T-helper 2 cell treated with Interferon-gamma antibody and Interleukin-4, amounts not matched to agents 5 μg/mL and 100 μg/mL, for 36 hours (primary cell): ENCODE measurements at regions not wholly inside any gene's neighbourhood (a gene's known extent, or its start where the extent isn't known, plus 50 kb on each side); places are given as distances from the start of the nearest gene placed in this dataset.

Experiments
- DNase-seq: peaks from one replicate; pipeline ENCODE4 v3.0.0; 2021; ENCODE audit warnings: low spot score
- H3K27ac Mint-ChIP-seq: one replicate; pipeline ENCODE4 v1.8.0; 2021; ENCODE audit warnings: mild to moderate bottlenecking, mixed read lengths
- H3K27me3 Mint-ChIP-seq: one replicate; pipeline ENCODE4 v1.8.0; 2021; ENCODE audit warnings: low read depth, mixed read lengths
- H3K36me3 Mint-ChIP-seq: one replicate; pipeline ENCODE4 v1.8.0; 2021; ENCODE audit warnings: low read depth, mixed read lengths
- H3K4me1 Mint-ChIP-seq: one replicate; pipeline ENCODE4 v1.8.0; 2021; ENCODE audit warnings: low read depth, mixed read lengths
- H3K4me3 Mint-ChIP-seq: one replicate; pipeline ENCODE4 v1.8.0; 2022; ENCODE audit warnings: mild to moderate bottlenecking, moderate library complexity, mixed read lengths
- H3K9me3 Mint-ChIP-seq: one replicate; pipeline ENCODE4 v1.8.0; 2021; ENCODE audit warnings: mixed read lengths

DNA sequence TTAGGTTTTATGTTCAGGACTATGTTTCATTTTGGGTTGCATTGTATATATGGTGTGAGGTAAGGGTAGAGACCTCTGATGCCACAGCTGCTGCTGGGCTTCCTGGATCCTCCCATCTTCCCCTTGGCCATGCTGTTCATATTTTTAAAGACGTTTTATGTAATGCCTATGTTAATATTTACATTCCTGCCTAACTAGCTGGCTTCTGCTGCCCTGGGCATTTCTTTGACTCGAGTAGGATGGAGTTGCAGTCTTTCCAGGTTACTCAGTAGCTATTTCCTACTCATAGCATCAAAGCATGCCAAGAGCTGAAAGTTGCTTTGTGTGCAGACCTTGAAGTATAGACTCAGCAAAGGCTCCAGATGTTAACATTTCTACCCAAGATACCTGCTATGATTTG, 220.5 kb upstream of the CADM1 start:
- H3K4me1 Mint-ChIP-seq = peaks cover 3% of the 10 kb centered on the region
- H3K27ac Mint-ChIP-seq = no peak overlapping the region
- no peak overlapping the region for H3K4me3 Mint-ChIP-seq
- no peaks in the 10 kb centered on the region for H3K9me3 Mint-ChIP-seq
- DNase-seq = no peak
- H3K27me3 Mint-ChIP-seq = peaks cover 3% of the 10 kb centered on the region
- no peaks in the 10 kb centered on the region for H3K36me3 Mint-ChIP-seq

DNA sequence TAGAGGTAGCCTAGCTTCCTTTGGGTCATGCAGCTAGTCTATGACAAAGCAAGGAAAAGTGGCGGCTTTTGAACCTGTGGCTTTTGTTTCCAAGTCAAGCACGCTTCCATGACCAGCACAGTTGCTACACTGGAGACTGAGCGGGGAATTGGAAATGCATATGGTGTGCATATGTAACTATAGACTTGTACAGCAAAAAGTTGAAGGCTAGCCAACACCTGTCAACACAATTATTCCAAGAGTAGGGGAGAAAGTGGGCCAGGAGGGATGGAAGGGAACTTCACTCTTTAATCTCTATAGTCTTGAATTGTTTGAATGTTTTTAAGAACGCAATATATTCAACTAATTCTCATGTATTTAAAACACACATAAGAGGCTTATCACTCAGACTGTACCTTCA, 218.5 kb upstream of the CADM1 start:
- no peak overlapping the region for H3K4me3 Mint-ChIP-seq
- no peaks in the 10 kb centered on the region for H3K9me3 Mint-ChIP-seq
- no peak overlapping the region for H3K27ac Mint-ChIP-seq
- peaks cover 3% of the 10 kb centered on the region for H3K27me3 Mint-ChIP-seq
- peaks cover 3% of the 10 kb centered on the region for H3K4me1 Mint-ChIP-seq
- no peaks in the 10 kb centered on the region for H3K36me3 Mint-ChIP-seq
- DNase-seq = no peak

DNA sequence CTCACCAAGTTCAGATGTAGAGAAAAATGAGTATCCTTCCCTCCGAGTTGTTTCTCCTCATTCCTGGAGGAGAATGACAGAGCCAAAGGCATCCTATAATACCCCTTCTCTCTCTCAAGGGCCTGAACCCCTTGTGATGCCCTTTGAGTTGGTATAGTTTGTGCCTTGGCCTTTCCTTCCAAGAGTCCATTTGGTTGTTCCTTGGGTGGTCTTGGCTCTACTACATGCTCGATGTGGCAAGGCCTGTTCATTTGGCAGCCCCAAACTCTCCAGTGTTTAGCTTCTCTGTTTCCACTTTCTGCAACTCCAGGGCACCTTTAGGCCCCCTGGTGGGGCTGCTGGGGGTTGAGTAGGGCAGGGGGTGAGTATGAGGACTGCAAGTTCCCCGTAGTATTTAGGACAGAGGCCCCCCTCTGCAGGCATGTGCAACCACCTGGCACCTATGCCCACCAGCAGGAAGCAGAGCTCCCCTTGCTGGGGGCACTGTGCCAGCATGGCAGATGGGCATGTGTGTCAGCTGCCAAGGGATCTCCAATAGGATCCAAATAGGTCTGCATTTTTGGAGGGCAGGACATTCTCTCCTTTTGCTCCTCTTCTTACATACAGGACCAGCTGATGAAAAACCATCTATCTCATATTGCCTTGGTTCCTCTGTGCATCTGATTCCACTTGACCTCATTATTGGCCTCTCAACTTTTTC, 217.2 kb upstream of the CADM1 start:
- H3K36me3 Mint-ChIP-seq = no peaks in the 10 kb centered on the region
- H3K4me3 Mint-ChIP-seq = no peak overlapping the region
- no peaks in the 10 kb centered on the region for H3K27me3 Mint-ChIP-seq
- DNase-seq = no peak
- H3K4me1 Mint-ChIP-seq = peaks cover 3% of the 10 kb centered on the region
- no peak overlapping the region for H3K27ac Mint-ChIP-seq
- no peaks in the 10 kb centered on the region for H3K9me3 Mint-ChIP-seq

DNA sequence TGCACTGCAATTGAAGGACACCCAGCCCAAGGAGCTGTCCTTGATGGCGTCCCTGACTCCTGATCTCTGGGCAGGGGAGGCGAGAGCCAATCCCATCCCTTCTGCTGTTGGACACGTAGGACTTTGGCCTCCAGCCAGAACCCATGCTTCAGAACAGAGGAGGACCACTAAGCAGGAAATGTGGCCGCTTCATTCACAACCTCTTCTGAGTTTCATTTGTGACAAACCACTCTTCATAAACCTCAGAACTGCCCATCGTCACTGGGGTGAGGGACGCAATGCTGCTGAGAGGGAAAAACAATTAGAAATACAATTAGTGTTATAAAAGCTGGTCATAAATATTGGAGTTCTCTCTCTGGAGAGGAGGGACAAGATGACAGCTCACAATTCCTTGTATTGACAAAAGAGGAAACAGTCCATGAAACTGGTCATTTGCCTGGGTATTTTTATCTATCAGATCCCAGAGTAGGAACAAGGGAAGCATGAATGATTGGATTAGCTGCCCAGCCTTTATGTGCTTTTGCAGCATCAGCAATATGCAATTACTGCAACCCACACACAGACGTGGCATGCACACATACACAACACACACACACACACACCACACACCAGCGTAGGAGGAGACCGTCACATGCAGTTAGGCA, 216.5 kb upstream of the CADM1 start:
- H3K36me3 Mint-ChIP-seq = no peaks in the 10 kb centered on the region
- DNase-seq = no peak
- no peak overlapping the region for H3K27ac Mint-ChIP-seq
- H3K4me3 Mint-ChIP-seq = no peak overlapping the region
- H3K27me3 Mint-ChIP-seq = no peaks in the 10 kb centered on the region
- peaks cover under 1% of the 10 kb centered on the region for H3K4me1 Mint-ChIP-seq
- no peaks in the 10 kb centered on the region for H3K9me3 Mint-ChIP-seq

DNA sequence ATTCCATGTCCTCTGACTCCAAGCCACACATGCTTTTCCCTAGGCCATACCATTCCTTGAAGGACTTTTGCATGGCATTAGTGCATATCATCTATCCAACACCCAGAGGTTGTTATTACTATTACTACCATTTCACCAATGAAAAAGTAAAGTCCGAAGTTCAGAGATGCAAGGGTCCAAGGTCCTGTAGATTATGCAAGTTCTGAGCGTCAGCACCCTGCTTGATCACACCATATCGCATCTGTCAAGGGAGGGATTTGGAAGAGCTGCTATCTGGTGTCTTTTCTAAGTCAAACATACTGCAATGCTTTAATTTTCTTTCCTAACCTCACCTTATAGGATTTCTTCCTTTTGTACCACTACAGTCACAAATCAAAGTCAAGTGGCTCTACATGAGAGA, 214.7 kb upstream of the CADM1 start:
- Mint-ChIP-seq H3K27me3 (no peaks in the 10 kb centered on the region), H3K4me1 (no peaks in the 10 kb centered on the region), H3K27ac (no peak overlapping the region), H3K9me3 (no peaks in the 10 kb centered on the region), H3K4me3 (no peak overlapping the region), H3K36me3 (no peaks in the 10 kb centered on the region)
- no peak for DNase-seq

DNA sequence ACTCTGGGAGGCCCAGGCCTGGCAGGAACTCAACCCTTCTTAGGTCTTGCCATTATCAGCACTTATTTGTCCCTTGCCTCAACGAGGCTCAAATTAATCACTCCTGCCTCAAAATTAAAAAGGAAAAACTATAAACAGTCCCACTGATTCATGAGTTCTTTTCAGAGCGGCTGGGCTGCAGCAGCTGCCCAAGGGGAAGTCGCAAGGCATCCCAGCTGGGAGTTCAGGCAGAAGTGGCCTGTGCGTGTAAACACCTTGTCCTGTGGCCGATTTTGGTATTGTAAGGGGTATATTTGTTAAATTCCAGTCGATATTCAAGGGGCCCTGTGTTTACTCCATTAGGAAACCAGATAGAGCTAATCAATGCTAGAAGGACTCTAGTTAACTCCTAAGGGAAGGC, 213.9 kb upstream of the CADM1 start:
- Mint-ChIP-seq H3K9me3 (no peaks in the 10 kb centered on the region), H3K4me3 (no peak overlapping the region), H3K27ac (no peak overlapping the region), H3K27me3 (no peaks in the 10 kb centered on the region), H3K36me3 (no peaks in the 10 kb centered on the region), H3K4me1 (no peaks in the 10 kb centered on the region)
- DNase-seq = no peak

DNA sequence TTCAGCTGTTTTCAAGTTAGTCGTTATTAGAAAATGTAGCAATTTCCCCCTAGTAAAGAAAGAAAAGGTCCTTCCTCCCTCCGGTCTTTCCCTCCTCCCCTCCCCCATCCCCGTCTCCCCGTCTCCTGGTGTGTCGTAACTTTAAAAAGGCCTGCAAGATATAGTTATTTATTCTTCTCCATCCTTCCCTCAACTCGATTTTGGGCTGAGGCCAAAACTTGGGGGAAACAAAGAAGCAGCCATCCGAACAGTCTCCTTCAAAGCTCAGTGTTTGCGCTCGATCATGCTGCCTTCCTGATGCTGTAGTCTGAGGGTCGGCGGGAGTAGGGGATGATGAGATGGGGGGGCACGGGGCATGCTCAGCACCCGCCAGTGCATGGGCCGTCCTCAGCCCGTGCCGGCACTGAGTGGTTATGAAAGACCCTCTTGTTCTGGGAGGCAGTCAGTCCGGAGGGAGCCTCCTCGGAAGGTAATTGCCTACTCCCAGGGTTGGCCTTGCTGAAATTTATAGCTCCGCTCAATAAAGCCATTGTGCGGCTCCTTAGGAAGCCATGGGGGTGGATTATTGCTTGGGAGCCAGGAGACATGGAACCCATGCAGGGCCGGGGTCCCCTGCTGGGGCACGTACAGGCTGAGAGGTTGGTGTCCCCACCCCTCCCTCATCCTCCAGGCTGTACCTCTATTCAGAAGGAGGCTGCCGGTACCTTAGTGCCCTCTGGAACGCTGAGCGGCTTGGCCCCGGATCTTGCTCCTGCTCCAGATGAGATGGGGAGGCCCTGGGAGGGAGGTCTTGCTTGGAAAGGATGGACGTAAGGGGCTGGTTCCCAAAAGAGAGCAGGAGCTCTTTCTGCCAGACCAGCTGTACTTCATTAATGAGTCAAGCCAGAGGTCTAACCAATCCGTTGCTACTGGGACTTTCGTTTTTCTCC, 212.7 kb upstream of the CADM1 start:
- H3K27ac Mint-ChIP-seq = no peak overlapping the region
- DNase-seq = no peak
- no peak overlapping the region for H3K4me3 Mint-ChIP-seq
- no peaks in the 10 kb centered on the region for H3K36me3 Mint-ChIP-seq
- H3K4me1 Mint-ChIP-seq = no peaks in the 10 kb centered on the region
- no peaks in the 10 kb centered on the region for H3K27me3 Mint-ChIP-seq
- no peaks in the 10 kb centered on the region for H3K9me3 Mint-ChIP-seq

DNA sequence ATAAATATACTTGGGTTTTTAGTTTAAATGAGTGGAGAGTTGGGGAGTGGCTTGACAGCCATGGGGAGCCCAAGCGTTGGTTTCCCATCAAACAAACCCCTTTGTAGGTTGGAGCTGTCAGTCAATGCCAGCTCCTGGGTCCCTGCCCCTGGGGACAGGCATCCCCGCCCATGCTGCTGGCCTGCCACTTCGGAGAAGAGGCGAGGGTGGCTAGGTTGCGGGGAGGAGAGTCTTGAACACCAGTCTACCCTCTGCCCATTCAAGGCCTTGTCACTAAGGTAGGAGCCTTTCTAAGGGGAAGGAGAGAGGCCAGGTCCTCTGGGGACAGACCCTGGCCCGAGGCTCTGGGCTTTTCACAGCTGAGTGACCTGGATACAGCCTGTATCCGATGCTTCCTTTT, 211.9 kb upstream of the CADM1 start:
- Mint-ChIP-seq H3K27ac (no peak overlapping the region), H3K36me3 (no peaks in the 10 kb centered on the region), H3K4me3 (no peak overlapping the region), H3K4me1 (no peaks in the 10 kb centered on the region), H3K27me3 (no peaks in the 10 kb centered on the region), H3K9me3 (no peaks in the 10 kb centered on the region)
- no peak for DNase-seq

DNA sequence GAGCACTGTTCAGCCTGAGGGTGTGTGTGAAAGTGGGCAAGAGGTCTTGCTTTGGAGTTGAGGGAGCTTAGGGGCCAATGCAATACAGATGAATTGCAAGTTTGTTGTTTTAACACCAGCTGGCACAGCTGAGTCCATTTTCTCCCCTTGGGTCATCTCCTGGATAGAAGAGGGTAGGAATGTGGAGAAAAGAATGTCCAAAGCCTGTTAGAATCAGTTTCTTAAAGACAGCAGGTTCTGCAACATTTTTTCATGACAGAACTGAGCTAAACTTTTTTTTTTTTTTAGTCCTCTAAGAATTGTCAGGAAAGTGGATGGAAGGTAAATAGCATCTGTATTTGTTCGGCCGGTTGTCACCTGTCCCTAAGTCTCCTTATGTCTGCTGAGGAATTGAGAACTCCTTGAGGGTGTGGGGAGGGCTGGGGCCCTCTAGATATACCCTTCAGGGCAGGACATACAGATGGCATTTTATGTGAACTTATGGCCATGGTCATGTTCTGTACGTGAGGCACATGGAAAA, 211.1 kb upstream of the CADM1 start:
- Mint-ChIP-seq H3K9me3 (no peaks in the 10 kb centered on the region), H3K27ac (no peak overlapping the region), H3K36me3 (no peaks in the 10 kb centered on the region), H3K4me3 (no peak overlapping the region), H3K4me1 (no peaks in the 10 kb centered on the region), H3K27me3 (no peaks in the 10 kb centered on the region)
- DNase-seq = no peak

DNA sequence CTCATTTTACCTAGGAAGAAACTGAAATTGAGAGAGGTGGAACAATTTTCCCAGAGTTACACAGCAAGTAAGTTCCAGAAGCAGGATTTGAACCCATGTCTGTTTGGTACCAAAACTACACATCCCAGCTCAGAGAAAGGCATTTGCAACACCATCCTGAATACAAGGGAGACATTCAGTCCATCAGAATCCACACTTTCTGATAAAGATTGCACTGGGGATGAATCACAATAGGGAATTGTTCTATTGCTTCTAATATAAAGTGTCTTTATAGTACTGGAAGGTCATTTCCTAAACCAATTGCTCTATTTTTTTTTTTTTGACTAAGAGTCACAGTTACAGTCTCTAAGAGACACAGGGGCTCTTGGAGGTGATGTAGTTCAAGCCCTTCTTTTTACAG, 208.1 kb upstream of the CADM1 start:
- Mint-ChIP-seq H3K4me1 (peaks cover 3% of the 10 kb centered on the region), H3K27me3 (no peaks in the 10 kb centered on the region)
- no peak for DNase-seq

DNA sequence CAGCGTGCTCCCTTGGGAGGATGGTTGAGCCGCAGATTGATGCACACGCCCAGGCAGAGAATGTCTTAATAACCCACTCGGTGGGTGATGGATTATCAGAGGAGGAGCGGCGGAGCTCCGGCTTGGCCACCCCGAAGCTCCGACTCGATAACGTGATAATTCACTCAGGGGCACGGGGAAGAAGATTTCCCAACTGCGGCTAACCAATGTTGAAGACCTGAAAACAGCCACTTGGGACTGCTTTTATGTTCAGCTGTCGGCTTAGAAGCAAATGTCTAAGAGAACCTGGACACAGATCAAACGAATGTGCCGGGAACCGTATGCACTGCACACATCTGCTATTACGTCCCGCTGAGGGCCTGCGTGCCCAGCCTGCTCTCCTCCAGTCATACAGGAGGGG, 206.8 kb upstream of the CADM1 start:
- Mint-ChIP-seq H3K4me1 (peaks cover 3% of the 10 kb centered on the region), H3K36me3 (no peaks in the 10 kb centered on the region), H3K4me3 (no peak overlapping the region), H3K27ac (no peak overlapping the region), H3K9me3 (no peaks in the 10 kb centered on the region), H3K27me3 (no peaks in the 10 kb centered on the region)
- no peak for DNase-seq

More for the DNA sequence above, 208.1 kb upstream of the CADM1 start:
- no peaks in the 10 kb centered on the region for H3K36me3 Mint-ChIP-seq
- H3K27ac Mint-ChIP-seq = no peak overlapping the region
- H3K4me3 Mint-ChIP-seq = no peak overlapping the region
- no peaks in the 10 kb centered on the region for H3K9me3 Mint-ChIP-seq

DNA sequence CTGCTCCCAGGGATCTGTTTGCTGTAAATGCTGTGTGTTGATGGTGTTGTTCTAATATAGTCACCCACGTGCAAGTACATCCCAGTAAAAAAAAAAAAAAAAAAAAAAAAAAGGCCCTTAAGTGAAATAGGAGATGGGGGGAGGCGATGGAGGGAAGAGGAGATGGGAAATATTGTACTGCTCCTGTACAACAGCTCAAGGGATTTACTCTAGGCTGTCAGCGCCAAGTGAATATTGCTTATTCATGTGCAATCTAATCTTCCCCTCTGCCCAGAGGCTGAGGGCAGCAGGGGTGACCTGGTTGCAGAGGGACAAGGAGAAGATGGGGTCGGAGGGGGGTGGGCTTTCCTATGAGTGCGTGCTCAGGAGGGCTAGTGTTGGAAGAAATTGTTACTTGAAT, 206.2 kb upstream of the CADM1 start:
- no peaks in the 10 kb centered on the region for H3K27me3 Mint-ChIP-seq
- no peaks in the 10 kb centered on the region for H3K9me3 Mint-ChIP-seq
- DNase-seq = no peak
- no peak overlapping the region for H3K27ac Mint-ChIP-seq
- no peak overlapping the region for H3K4me3 Mint-ChIP-seq
- no peaks in the 10 kb centered on the region for H3K36me3 Mint-ChIP-seq
- H3K4me1 Mint-ChIP-seq = peaks cover 3% of the 10 kb centered on the region

DNA sequence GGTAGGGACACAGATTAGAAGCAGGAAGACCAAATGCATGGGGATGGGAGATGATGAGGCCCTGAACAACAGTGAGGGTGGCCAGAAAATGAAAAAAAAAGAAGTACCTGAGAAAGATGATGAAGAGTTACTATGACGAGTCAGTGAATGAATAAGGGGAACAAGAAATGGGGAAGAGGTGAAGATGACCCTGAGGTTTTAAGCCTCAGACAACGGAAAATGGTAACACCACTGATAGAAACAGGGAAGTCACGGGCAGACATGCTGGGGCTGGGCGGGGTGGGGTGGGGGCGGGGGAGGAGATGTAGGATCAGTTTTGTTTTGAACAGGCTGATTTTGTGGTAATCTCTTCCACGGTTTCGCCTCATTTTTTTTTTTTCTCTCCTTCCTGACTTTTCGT, 205.1 kb upstream of the CADM1 start:
- DNase-seq = no peak
- peaks cover 3% of the 10 kb centered on the region for H3K4me1 Mint-ChIP-seq

More for the DNA sequence above, 205.1 kb upstream of the CADM1 start:
- H3K4me3 Mint-ChIP-seq = no peak overlapping the region
- no peak overlapping the region for H3K27ac Mint-ChIP-seq
- H3K27me3 Mint-ChIP-seq = no peaks in the 10 kb centered on the region
- H3K9me3 Mint-ChIP-seq = peaks cover 3% of the 10 kb centered on the region
- no peaks in the 10 kb centered on the region for H3K36me3 Mint-ChIP-seq
